ENCODE measurements at regions not wholly inside any gene's neighbourhood (a gene's known extent, or its start where the extent isn't known, plus 50 kb on each side); places are given as distances from the start of the nearest gene placed in this dataset.

DNA sequence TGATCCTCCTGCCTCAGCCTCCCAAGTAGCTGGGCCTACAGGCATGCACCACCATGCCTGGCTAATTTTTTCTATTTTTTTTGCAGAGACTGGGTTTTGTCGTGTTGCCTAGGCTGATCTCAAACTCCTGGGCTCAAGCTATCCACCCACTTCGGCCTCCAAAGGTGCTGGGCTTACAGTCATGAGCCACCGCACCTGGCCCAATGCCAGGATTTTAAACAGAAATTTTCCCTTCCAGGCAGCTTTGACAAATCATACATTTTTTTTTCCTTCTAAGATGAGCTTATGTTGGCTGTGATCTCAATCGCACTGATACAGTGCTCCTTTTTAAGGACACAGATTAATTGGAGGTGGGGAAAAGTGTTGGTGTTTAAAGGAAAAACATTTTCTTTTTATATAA is 73.2 kb upstream of the CD2AP start:
- DNase-seq (ENCODE audit: low read depth) = no peak
- TF ChIP-seq, protein P1, sequence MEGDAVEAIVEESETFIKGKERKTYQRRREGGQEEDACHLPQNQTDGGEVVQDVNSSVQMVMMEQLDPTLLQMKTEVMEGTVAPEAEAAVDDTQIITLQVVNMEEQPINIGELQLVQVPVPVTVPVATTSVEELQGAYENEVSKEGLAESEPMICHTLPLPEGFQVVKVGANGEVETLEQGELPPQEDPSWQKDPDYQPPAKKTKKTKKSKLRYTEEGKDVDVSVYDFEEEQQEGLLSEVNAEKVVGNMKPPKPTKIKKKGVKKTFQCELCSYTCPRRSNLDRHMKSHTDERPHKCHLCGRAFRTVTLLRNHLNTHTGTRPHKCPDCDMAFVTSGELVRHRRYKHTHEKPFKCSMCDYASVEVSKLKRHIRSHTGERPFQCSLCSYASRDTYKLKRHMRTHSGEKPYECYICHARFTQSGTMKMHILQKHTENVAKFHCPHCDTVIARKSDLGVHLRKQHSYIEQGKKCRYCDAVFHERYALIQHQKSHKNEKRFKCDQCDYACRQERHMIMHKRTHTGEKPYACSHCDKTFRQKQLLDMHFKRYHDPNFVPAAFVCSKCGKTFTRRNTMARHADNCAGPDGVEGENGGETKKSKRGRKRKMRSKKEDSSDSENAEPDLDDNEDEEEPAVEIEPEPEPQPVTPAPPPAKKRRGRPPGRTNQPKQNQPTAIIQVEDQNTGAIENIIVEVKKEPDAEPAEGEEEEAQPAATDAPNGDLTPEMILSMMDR (conservative IDR thresholded peaks at IDR 0.05; ENCODE audit: low read depth, low read length) = no peak
- no peak overlapping the region for H3K4me3 ChIP-seq (ENCODE audit: low read length)

DNA sequence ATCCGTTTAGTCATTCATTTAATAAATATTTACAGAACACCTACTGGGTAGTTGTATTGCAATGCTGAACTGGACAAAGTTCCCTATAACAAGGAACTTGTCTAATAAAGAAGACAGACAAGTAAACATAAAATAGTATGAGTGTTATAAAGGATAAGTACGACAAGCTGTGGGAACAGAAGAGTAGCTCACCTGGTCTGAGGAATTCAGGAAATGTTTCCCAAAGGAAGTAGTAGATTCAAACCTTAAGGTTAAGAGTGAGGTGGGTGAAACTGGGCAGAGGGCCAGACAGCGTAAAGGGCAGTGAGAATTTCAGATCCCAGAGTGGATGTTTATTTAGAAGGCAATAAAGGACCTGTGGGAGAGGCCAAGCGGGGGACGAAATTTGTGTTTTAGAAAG is 72.3 kb upstream of the CD2AP start:
- DNase-seq (ENCODE audit: low read depth) = no peak
- H3K4me3 ChIP-seq (ENCODE audit: low read length) = no peak overlapping the region
- TF ChIP-seq, protein P1 (conservative IDR thresholded peaks at IDR 0.05; ENCODE audit: low read depth, low read length) = no peak

DNA sequence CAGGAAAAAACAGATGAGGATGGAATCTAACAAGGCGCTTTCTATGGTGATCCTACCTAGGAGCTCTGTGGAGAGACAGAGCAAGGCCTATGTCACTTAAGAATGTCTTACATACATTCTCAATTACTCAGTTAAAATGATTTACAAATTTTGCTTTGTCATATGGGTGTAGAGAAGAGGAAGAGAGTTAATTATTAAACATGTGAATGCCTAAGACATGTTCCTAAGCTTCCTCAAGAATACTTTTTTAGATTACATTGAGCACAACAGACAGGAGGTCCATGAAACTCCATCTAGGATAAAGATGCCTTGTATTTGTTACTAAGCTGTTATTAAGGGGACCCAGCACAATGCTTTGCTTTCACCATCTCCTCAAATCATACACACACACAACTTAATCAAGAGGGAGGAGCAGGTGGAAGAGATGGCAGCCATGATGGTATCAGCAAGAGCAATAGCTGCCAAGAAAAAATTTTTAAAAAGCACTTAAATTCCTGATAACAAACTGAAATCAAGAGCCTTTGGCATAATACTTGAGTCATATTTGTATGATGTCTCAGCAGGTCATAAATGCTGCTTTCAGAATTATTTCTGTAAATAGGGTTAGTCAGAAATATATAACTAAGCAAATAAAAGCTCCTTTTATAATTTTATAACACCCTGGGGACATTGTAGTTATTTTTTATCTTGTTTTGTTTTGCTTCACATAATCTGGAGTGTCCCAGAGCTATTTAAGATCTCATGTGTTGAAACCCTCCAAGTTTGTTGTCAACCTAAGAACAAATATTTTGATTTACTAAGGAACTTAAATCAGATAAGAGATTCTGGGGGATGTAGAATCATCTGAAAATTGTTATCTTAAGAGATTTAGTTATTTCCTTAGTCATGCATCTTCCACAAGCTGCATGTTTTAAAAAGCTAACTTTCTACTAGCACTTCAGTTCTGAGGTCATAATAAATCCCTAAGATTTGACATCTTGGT is 70.0 kb upstream of the CD2AP start:
- H3K4me3 ChIP-seq (ENCODE audit: low read length) = no peak overlapping the region
- TF ChIP-seq, protein P1 (conservative IDR thresholded peaks at IDR 0.05; ENCODE audit: low read depth, low read length) = no peak
- DNase-seq (ENCODE audit: low read depth) = no peak

DNA sequence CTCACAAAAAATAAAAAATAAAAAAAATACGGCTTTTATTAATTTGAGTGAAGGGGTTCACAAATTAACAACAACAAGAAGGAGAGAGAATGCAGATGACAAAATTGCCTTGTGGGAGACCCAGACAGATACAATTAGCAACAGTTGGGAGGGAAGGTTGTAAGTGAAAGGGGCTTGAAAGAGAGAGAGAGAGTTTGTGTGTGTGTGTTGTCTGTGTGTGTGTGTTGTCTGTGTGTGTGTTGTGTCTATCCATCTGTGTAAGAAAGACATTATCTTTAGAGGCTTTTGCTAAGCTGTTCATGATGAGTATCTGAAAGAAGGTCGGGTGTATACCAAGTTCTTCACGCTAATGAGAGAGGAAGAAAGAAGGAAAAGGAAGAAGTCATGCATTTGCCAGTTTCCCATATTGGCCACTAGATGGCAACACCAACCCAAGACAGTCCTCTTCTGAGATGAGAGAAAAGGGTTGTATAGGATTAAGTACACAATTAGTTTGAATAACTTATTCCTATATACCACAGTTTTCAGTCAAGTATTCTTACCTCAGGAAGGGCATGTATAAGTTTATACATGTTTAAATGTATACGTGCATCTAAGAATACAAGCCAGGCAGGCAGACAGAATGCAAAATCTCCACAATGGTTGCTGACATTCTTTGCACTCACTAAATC is 63.7 kb upstream of the CD2AP start:
- H3K4me3 ChIP-seq (ENCODE audit: low read length) = no peak overlapping the region
- TF ChIP-seq, protein P1 (conservative IDR thresholded peaks at IDR 0.05; ENCODE audit: low read depth, low read length) = peak; percentile 88
- DNase-seq (ENCODE audit: low read depth) = no peak

GRCh38 chr6:47414423-47415167 is 63.0 kb upstream of the CD2AP start:
- no peak for DNase-seq (ENCODE audit: low read depth)
- no peak overlapping the region for H3K4me3 ChIP-seq (ENCODE audit: low read length)
- TF ChIP-seq, protein P1 (conservative IDR thresholded peaks at IDR 0.05; ENCODE audit: low read depth, low read length) = no peak

DNA sequence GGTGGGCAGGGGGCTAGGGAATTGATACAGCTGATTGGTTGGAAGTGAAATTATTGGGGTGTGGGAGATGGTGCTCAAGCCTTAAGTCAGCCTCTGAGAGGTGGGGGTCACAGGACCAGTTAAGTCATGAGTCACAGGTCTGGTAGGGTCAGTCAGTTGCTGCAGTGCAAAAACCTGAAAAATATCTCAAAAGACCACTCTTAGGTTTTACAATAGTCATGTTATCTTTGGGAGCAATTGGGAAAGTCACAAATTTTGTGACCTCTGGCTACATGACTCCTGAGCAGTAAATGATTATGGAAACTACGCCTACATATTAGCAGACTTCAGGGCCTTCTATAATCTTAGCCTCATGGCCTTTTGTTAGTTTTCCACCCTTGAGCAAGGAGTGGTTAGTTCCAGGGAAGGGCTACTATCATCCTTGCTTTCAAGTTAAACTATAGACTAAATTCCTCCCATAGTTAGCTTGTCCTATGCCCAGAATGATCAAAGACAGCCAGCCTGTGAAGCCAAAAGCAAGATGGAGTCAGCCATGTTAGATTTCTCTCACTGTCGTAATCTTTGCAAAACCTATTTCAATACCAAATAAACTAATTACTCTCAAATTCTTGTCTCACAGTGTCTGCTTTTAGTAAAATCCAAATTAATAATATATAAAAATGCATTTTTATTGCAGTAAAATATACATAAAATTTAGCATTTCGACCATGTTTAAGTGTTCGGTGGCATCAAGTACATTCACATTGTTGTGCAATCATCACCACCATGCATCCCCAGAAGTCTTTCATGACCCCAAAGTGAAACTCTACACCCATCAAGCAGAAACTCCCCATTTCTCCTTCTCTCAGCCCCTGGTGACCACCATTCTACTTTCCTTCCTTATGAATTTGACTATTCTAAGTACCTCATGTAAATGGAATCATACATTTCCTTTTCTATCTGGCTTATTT is 60.9 kb upstream of the CD2AP start:
- TF ChIP-seq, protein P1 (conservative IDR thresholded peaks at IDR 0.05; ENCODE audit: low read depth, low read length) = no peak
- H3K4me3 ChIP-seq (ENCODE audit: low read length) = no peak overlapping the region
- no peak for DNase-seq (ENCODE audit: low read depth)

Data from retinal pigment epithelial cell (primary cell).